ENCODE measurements at regions not wholly inside any gene's neighbourhood (a gene's known extent, or its start where the extent isn't known, plus 50 kb on each side); places are given as distances from the start of the nearest gene placed in this dataset.

- TF ChIP-seq CUX1 (IDR thresholded peaks at IDR 0.05; ENCODE audit: insufficient replicate concordance, low read depth, low read length): no peak
- TF ChIP-seq STAT3 (IDR thresholded peaks at IDR 0.05; ENCODE audit: low read depth, low read length): no peak
- TF ChIP-seq RELA (IDR thresholded peaks at IDR 0.05; ENCODE audit: borderline replicate concordance, partially characterized antibody): no peak
Measured at GRCh38 chr10:23804125-23804524, 365.2 kb downstream of the OTUD1 start (continued).

GRCh38 chr10:23813687-23814086, 374.8 kb downstream of the OTUD1 start:
- no peaks in the 10 kb centered on the region for H3K36me3 ChIP-seq (ENCODE audit: control insufficient read depth in 2 of 2, insufficient read depth in 2 of 2, low read length in 1 of 2)
- no peak overlapping the region for H3K9ac ChIP-seq (ENCODE audit: control insufficient read depth, insufficient read depth, low read length)
- no peaks in the 10 kb centered on the region for H4K20me1 ChIP-seq (ENCODE audit: control insufficient read depth, insufficient read depth)
- H3K4me1 ChIP-seq (ENCODE audit: control insufficient read depth, insufficient read depth, low read length): no peaks in the 10 kb centered on the region
- H3K9me3 ChIP-seq (replicated peaks; ENCODE audit: control insufficient read depth, insufficient read depth, low read length): no peaks in the 10 kb centered on the region
- intact Hi-C loops (cut with micrococcal nuclease; ENCODE audit: unreplicated experiment): no loop called here
- ATAC-seq: no peak
- H3K27ac ChIP-seq (ENCODE audit: control insufficient read depth, insufficient read depth): no peak overlapping the region
- DNase-seq (ENCODE audit: low read depth, low spot score): no peak
- no peak for FAIRE-seq
- BruUV-seq (replicated peaks): no TSS peak
- POLR2A ChIA-PET: no interaction called here
- no peaks in the 10 kb centered on the region for H3K27me3 ChIP-seq (replicated peaks in 1 of 2; ENCODE audit: control insufficient read depth in 2 of 2, insufficient read depth in 2 of 2, low read length in 1 of 2)
- RAD21 ChIA-PET (ENCODE audit: unreplicated experiment): no interaction called here
- CTCF ChIA-PET: no interaction called here
- no peak overlapping the region for H3K4me3 ChIP-seq
- SMC1A ChIA-PET (ENCODE audit: uncharacterized antibody, unreplicated experiment): no interaction called here
- WGBS (ENCODE audit: insufficient coverage, insufficient replicate concordance, low lambda C conversion rate, missing lambda C conversion rate): 0% methylated on average over 3 of the region's 3 CpGs
- H3K79me2 ChIP-seq (ENCODE audit: control insufficient read depth, insufficient read depth, low read length): no peaks in the 10 kb centered on the region
- no peak overlapping the region for H3K4me2 ChIP-seq (ENCODE audit: control insufficient read depth, insufficient read depth)
- H2AFZ ChIP-seq (ENCODE audit: control insufficient read depth, low read depth, low read length): no peak overlapping the region
- in situ Hi-C loops (cut with MboI): no loop called here
- TF ChIP-seq RAD51 (IDR thresholded peaks at IDR 0.05): no peak
- TF ChIP-seq MTA3 (IDR thresholded peaks at IDR 0.05; ENCODE audit: borderline replicate concordance, low read length): no peak
- no peak for TF ChIP-seq POLR2AphosphoS2 (IDR thresholded peaks at IDR 0.05; ENCODE audit: low read depth, low read length)
- TF ChIP-seq SUZ12 (IDR thresholded peaks at IDR 0.05; ENCODE audit: unreplicated experiment): no peak
- no peak for TF ChIP-seq HDAC2 (IDR thresholded peaks at IDR 0.05)
- no peak for TF ChIP-seq SMAD1 (IDR thresholded peaks at IDR 0.05; ENCODE audit: low read depth, partially characterized antibody)
- TF ChIP-seq ATF7 (IDR thresholded peaks at IDR 0.05; ENCODE audit: low read depth): no peak
- no peak for TF ChIP-seq ZBTB33 (IDR thresholded peaks at IDR 0.05)
- no peak for TF ChIP-seq NFIC (IDR thresholded peaks at IDR 0.05; ENCODE audit: low read depth, low read length)
- no peak for TF ChIP-seq NFXL1 (IDR thresholded peaks at IDR 0.05; ENCODE audit: borderline replicate concordance)
- TF ChIP-seq HDAC6 (IDR thresholded peaks at IDR 0.05; ENCODE audit: unreplicated experiment): no peak

All from GM12878 (cell line).